GM23338 (cell line): ENCODE measurements at regions not wholly inside any gene's neighbourhood (a gene's known extent, or its start where the extent isn't known, plus 50 kb on each side); places are given as distances from the start of the nearest gene placed in this dataset.

Experiments
- ATAC-seq: fragments of 200-7000 bp; cut with Tn5 transposase; 3 replicates; pipeline ENCODE4 v1.9.1; 2020
- DNase-seq: peaks from one replicate; pipeline ENCODE4 v3.0.0-alpha.2; 2015; ENCODE audit warnings: low spot score
- H2AFZ ChIP-seq: fragments of 200-600 bp; sonication (generic); 2 replicates; pipeline ENCODE4 v1.8.0; 2016; ENCODE audit warnings: antibody characterized with exemption, mild to moderate bottlenecking, moderate library complexity
- H3F3A ChIP-seq: fragments of 200-600 bp; sonication (generic); replicated peaks from 2 replicates; pipeline ENCODE4 v1.8.0; 2017; ENCODE audit warnings: antibody characterized with exemption, mixed run types, low read depth
- H3K27ac ChIP-seq: fragments of 200-600 bp; sonication (generic); 2 replicates; pipeline ENCODE4 v1.6.1; 2016; ENCODE audit warnings: low read depth
- H3K27me3 ChIP-seq: fragments of 200-600 bp; sonication (generic); 2 replicates; pipeline ENCODE4 v1.8.0; 2016; ENCODE audit warnings: mild to moderate bottlenecking, mixed run types, moderate library complexity; ENCODE audit not compliant: insufficient read depth
- H3K36me3 ChIP-seq: fragments of 200-600 bp; sonication (generic); 2 replicates; pipeline ENCODE4 v1.8.0; 2016; ENCODE audit warnings: mild to moderate bottlenecking; ENCODE audit not compliant: insufficient read depth
- H3K4me1 ChIP-seq: fragments of 200-600 bp; sonication (generic); 2 replicates; pipeline ENCODE4 v1.8.0; 2016; ENCODE audit warnings: mild to moderate bottlenecking, moderate library complexity; ENCODE audit not compliant: insufficient read depth
- H3K4me2 ChIP-seq: fragments of 200-600 bp; sonication (generic); 2 replicates; pipeline ENCODE4 v1.7.1; 2017; ENCODE audit warnings: mixed run types
- H3K4me3 ChIP-seq: fragments of 200-600 bp; sonication (generic); 2 replicates; pipeline ENCODE4 v1.6.1; 2016; ENCODE audit warnings: mixed run types
- H3K79me2 ChIP-seq: fragments of 200-600 bp; sonication (generic); replicated peaks from 2 replicates; pipeline ENCODE4 v1.8.0; 2017; ENCODE audit warnings: mild to moderate bottlenecking; ENCODE audit not compliant: insufficient read depth
- H3K9me2 ChIP-seq: fragments of 200-600 bp; sonication (generic); 2 replicates; pipeline ENCODE4 v1.8.0; 2017; ENCODE audit not compliant: insufficient read depth
- H4K20me1 ChIP-seq: fragments of 200-600 bp; sonication (generic); replicated peaks from 2 replicates; pipeline ENCODE4 v1.8.0; 2017; ENCODE audit warnings: mild to moderate bottlenecking; ENCODE audit not compliant: insufficient read depth
- H3K27ac Mint-ChIP-seq: 2 replicates; pipeline ENCODE4 v1.8.0; 2020; ENCODE audit warnings: inconsistent platforms, mild to moderate bottlenecking, moderate library complexity, mixed read lengths
- H3K27me3 Mint-ChIP-seq: 3 replicates; pipeline ENCODE4 v1.8.0; 2022; ENCODE audit warnings: low read depth, mild to moderate bottlenecking, moderate library complexity, mixed read lengths, inconsistent platforms; ENCODE audit not compliant: insufficient read depth, poor library complexity
- H3K36me3 Mint-ChIP-seq: 3 replicates; pipeline ENCODE4 v1.8.0; 2021; ENCODE audit warnings: low read depth, mild to moderate bottlenecking, inconsistent platforms, moderate library complexity, mixed read lengths
- H3K4me1 Mint-ChIP-seq: 3 replicates; pipeline ENCODE4 v1.8.0; 2020; ENCODE audit warnings: mild to moderate bottlenecking, inconsistent platforms, mixed read lengths
- H3K4me3 Mint-ChIP-seq: 3 replicates; pipeline ENCODE4 v1.8.0; 2021; ENCODE audit warnings: moderate library complexity, mild to moderate bottlenecking, inconsistent platforms, mixed read lengths
- H3K9me3 Mint-ChIP-seq: 3 replicates; pipeline ENCODE4 v1.8.0; 2020; ENCODE audit warnings: moderate library complexity, mild to moderate bottlenecking, inconsistent platforms, mixed read lengths
- EZH2 ChIP-seq: fragments of 200-600 bp; sonication (generic); IDR thresholded peaks from one replicate; pipeline ENCODE4 v1.8.0; 2017; ENCODE audit warnings: antibody characterized with exemption, mild to moderate bottlenecking, low read depth; ENCODE audit not compliant: unreplicated experiment
- JUNB ChIP-seq: IDR thresholded peaks from one replicate; pipeline ENCODE4 v1.6.1; 2016; ENCODE audit warnings: antibody characterized with exemption; ENCODE audit not compliant: unreplicated experiment
- NANOG ChIP-seq: IDR thresholded peaks from 2 replicates; pipeline ENCODE4 v1.6.1; 2016; ENCODE audit warnings: antibody characterized with exemption, borderline replicate concordance
- POLR2AphosphoS5 ChIP-seq: IDR thresholded peaks from 2 replicates; pipeline ENCODE4 v1.6.1; 2016; ENCODE audit warnings: antibody characterized with exemption, low read depth
- ZNF331 ChIP-seq: fragments of 250-450 bp; sonication (Bioruptor Pico); IDR thresholded peaks from 2 replicates; pipeline ENCODE4 v1.5.0; 2020; ENCODE audit warnings: low read depth, mild to moderate bottlenecking, moderate library complexity
- TF ChIP-seq, protein P1 (sequence below): IDR thresholded peaks from one replicate; pipeline ENCODE4 v1.6.1; 2018; ENCODE audit warnings: antibody characterized with exemption; ENCODE audit not compliant: unreplicated experiment
- TF ChIP-seq, protein P2 (sequence below): fragments of 250-450 bp; sonication (Bioruptor Pico); IDR thresholded peaks from 2 replicates; pipeline ENCODE4 v1.5.0; 2020; ENCODE audit warnings: mild to moderate bottlenecking, moderate library complexity

DNA sequence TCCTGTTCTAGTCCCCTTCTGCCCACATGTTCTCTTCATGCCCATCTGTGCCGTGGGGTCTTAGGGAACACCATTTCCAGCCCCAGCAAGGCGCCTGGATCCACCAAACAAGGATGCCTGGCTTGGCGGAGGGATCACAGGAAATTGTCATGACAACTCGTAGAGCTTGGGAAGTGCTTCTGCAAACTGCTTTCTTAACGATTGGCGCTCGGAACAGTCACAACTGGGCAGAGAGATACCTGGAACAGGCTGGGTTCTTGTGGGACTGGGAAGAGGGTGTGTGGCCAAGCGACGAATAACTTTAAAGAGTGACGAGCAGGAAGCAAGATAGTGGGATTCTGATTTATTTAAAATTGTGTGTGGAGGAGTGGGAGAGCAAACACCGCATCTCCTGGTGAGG lies 329.8 kb downstream of the RPS6KC1 start (continued):
- TF ChIP-seq, protein P1, sequence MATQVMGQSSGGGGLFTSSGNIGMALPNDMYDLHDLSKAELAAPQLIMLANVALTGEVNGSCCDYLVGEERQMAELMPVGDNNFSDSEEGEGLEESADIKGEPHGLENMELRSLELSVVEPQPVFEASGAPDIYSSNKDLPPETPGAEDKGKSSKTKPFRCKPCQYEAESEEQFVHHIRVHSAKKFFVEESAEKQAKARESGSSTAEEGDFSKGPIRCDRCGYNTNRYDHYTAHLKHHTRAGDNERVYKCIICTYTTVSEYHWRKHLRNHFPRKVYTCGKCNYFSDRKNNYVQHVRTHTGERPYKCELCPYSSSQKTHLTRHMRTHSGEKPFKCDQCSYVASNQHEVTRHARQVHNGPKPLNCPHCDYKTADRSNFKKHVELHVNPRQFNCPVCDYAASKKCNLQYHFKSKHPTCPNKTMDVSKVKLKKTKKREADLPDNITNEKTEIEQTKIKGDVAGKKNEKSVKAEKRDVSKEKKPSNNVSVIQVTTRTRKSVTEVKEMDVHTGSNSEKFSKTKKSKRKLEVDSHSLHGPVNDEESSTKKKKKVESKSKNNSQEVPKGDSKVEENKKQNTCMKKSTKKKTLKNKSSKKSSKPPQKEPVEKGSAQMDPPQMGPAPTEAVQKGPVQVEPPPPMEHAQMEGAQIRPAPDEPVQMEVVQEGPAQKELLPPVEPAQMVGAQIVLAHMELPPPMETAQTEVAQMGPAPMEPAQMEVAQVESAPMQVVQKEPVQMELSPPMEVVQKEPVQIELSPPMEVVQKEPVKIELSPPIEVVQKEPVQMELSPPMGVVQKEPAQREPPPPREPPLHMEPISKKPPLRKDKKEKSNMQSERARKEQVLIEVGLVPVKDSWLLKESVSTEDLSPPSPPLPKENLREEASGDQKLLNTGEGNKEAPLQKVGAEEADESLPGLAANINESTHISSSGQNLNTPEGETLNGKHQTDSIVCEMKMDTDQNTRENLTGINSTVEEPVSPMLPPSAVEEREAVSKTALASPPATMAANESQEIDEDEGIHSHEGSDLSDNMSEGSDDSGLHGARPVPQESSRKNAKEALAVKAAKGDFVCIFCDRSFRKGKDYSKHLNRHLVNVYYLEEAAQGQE = no peak

DNA sequence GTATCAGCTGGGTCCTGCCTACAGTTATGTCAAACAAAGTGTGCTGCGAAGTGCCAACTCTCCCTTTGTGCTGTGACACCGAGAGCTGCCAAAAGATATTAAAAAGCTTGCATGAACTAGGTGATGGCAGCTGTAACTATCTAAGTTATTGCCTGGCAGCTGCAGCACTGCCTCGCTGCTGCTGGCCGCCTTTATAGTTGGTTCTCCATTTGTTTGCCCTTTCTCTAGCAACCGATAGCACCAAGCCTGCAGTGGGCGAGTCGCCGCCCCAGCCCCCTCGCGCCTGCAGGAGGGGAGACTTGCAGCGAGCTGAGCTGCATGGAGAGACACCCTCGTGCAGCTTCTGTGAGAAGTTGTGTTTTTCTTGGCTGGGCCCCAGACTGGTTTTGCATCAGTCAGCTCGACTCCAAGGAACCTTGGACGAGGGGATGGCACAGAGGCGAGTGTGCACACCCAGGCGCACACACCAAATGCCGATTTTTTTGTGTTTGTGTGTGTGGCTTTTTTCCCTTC lies 330.6 kb downstream of the RPS6KC1 start:
- H3K36me3 Mint-ChIP-seq = no peaks in the 10 kb centered on the region
- H3K4me3 Mint-ChIP-seq = no peak overlapping the region
- Histone ChIP-seq H2AFZ (peak overlapping the region; percentile 69), H3K4me2 (no peak overlapping the region), H3F3A (no peaks in the 10 kb centered on the region), H3K4me3 (no peak overlapping the region), H4K20me1 (no peaks in the 10 kb centered on the region), H3K27ac (no peak overlapping the region), H3K27me3 (no peaks in the 10 kb centered on the region), H3K9me2 (no peaks in the 10 kb centered on the region), H3K79me2 (no peaks in the 10 kb centered on the region), H3K36me3 (no peaks in the 10 kb centered on the region), H3K4me1 (peaks cover 8% of the 10 kb centered on the region)
- H3K4me1 Mint-ChIP-seq = peaks cover 8% of the 10 kb centered on the region
- no peak for DNase-seq
- no peaks in the 10 kb centered on the region; the same call in 2 of the 3 replicates for H3K9me3 Mint-ChIP-seq
- peaks cover 5% of the 10 kb centered on the region for H3K27me3 Mint-ChIP-seq
- TF ChIP-seq ZNF331 (CRISPR knock-in tag) (no peak), EZH2 (no peak), POLR2AphosphoS5 (no peak), NANOG (no peak), JUNB (no peak)
- TF ChIP-seq, protein P2, sequence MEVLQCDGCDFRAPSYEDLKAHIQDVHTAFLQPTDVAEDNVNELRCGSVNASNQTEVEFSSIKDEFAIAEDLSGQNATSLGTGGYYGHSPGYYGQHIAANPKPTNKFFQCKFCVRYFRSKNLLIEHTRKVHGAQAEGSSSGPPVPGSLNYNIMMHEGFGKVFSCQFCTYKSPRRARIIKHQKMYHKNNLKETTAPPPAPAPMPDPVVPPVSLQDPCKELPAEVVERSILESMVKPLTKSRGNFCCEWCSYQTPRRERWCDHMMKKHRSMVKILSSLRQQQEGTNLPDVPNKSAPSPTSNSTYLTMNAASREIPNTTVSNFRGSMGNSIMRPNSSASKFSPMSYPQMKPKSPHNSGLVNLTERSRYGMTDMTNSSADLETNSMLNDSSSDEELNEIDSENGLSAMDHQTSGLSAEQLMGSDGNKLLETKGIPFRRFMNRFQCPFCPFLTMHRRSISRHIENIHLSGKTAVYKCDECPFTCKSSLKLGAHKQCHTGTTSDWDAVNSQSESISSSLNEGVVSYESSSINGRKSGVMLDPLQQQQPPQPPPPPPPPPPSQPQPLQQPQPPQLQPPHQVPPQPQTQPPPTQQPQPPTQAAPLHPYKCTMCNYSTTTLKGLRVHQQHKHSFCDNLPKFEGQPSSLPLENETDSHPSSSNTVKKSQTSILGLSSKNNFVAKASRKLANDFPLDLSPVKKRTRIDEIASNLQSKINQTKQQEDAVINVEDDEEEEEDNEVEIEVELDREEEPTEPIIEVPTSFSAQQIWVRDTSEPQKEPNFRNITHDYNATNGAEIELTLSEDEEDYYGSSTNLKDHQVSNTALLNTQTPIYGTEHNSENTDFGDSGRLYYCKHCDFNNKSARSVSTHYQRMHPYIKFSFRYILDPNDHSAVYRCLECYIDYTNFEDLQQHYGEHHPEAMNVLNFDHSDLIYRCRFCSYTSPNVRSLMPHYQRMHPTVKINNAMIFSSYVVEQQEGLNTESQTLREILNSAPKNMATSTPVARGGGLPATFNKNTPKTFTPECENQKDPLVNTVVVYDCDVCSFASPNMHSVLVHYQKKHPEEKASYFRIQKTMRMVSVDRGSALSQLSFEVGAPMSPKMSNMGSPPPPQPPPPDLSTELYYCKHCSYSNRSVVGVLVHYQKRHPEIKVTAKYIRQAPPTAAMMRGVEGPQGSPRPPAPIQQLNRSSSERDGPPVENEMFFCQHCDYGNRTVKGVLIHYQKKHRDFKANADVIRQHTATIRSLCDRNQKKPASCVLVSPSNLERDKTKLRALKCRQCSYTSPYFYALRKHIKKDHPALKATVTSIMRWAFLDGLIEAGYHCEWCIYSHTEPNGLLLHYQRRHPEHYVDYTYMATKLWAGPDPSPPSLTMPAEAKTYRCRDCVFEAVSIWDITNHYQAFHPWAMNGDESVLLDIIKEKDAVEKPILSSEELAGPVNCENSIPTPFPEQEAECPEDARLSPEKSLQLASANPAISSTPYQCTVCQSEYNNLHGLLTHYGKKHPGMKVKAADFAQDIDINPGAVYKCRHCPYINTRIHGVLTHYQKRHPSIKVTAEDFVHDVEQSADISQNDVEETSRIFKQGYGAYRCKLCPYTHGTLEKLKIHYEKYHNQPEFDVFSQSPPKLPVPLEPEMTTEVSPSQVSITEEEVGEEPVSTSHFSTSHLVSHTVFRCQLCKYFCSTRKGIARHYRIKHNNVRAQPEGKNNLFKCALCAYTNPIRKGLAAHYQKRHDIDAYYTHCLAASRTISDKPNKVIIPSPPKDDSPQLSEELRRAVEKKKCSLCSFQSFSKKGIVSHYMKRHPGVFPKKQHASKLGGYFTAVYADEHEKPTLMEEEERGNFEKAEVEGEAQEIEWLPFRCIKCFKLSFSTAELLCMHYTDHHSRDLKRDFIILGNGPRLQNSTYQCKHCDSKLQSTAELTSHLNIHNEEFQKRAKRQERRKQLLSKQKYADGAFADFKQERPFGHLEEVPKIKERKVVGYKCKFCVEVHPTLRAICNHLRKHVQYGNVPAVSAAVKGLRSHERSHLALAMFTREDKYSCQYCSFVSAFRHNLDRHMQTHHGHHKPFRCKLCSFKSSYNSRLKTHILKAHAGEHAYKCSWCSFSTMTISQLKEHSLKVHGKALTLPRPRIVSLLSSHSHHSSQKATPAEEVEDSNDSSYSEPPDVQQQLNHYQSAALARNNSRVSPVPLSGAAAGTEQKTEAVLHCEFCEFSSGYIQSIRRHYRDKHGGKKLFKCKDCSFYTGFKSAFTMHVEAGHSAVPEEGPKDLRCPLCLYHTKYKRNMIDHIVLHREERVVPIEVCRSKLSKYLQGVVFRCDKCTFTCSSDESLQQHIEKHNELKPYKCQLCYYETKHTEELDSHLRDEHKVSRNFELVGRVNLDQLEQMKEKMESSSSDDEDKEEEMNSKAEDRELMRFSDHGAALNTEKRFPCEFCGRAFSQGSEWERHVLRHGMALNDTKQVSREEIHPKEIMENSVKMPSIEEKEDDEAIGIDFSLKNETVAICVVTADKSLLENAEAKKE (CRISPR knock-in tag) = no peak
- peak; percentile 71 for ATAC-seq
- 0 out of 2 replicates have a peak overlapping the region, but pooled peaks have one; percentile 50 for H3K27ac Mint-ChIP-seq
